ENCODE measurements at regions not wholly inside any gene's neighbourhood (a gene's known extent, or its start where the extent isn't known, plus 50 kb on each side); places are given as distances from the start of the nearest gene placed in this dataset.
A peak's percentile ranks its signal among the peaks of the same experiment; 100 is the strongest.
"Not testable (repeated sequence)": the region's sequence is repeated elsewhere in the genome, so short reads cannot be mapped to it uniquely, and the experiment has no call there.

GRCh38 chr3:4065085-4065484 is 238.1 kb upstream of the SETMAR start:
- no peak for TF ChIP-seq CTCF (IDR thresholded peaks at IDR 0.05; ENCODE audit: insufficient read depth, low read depth, low read length, missing control alignments)
- no peak overlapping the region for H3K4me3 ChIP-seq (ENCODE audit: low read depth, low read length)
- DNase-seq (ENCODE audit: low read depth) = peak; percentile 13

GRCh38 chr3:4065554-4065953 is 237.6 kb upstream of the SETMAR start:
- DNase-seq (ENCODE audit: low read depth) = no peak
- H3K4me3 ChIP-seq (ENCODE audit: low read depth, low read length) = no peak overlapping the region
- TF ChIP-seq CTCF (IDR thresholded peaks at IDR 0.05; ENCODE audit: insufficient read depth, low read depth, low read length, missing control alignments) = no peak

GRCh38 chr3:4067893-4068292 is 235.3 kb upstream of the SETMAR start:
- TF ChIP-seq CTCF (IDR thresholded peaks at IDR 0.05; ENCODE audit: insufficient read depth, low read depth, low read length, missing control alignments) = no peak
- H3K4me3 ChIP-seq (ENCODE audit: low read depth, low read length) = no peak overlapping the region
- DNase-seq (ENCODE audit: low read depth) = no peak

GRCh38 chr3:4069796-4070195 is 233.4 kb upstream of the SETMAR start:
- no peak overlapping the region for H3K4me3 ChIP-seq (ENCODE audit: low read depth, low read length)
- no peak for TF ChIP-seq CTCF (IDR thresholded peaks at IDR 0.05; ENCODE audit: insufficient read depth, low read depth, low read length, missing control alignments)
- no peak for DNase-seq (ENCODE audit: low read depth)

GRCh38 chr3:4071481-4072184 is 231.5 kb upstream of the SETMAR start:
- H3K4me3 ChIP-seq (ENCODE audit: low read depth, low read length) = no peak overlapping the region
- TF ChIP-seq CTCF (IDR thresholded peaks at IDR 0.05; ENCODE audit: insufficient read depth, low read depth, low read length, missing control alignments) = no peak
- DNase-seq (ENCODE audit: low read depth) = no peak

GRCh38 chr3:4077278-4077677 is 225.9 kb upstream of the SETMAR start:
- not testable (repeated sequence) for DNase-seq (ENCODE audit: low read depth); H3K4me3 ChIP-seq (ENCODE audit: low read depth, low read length)

GRCh38 chr3:4077950-4078349 is 225.2 kb upstream of the SETMAR start:
- H3K4me3 ChIP-seq (ENCODE audit: low read depth, low read length) = no peak overlapping the region
- DNase-seq (ENCODE audit: low read depth) = no peak
- no peak for TF ChIP-seq CTCF (IDR thresholded peaks at IDR 0.05; ENCODE audit: insufficient read depth, low read depth, low read length, missing control alignments)

Measured in GM12865 (cell line).